NCI-H1436 treated with DMSO at 0.1 percent for 48 hours (cell line): ENCODE measurements at regions not wholly inside any gene's neighbourhood (a gene's known extent, or its start where the extent isn't known, plus 50 kb on each side); places are given as distances from the start of the nearest gene placed in this dataset.
A peak's percentile ranks its signal among the peaks of the same experiment; 100 is the strongest.

Source experiments
- DNase-seq: peaks from one replicate; lab custom pipeline; 2025; lab: John Stamatoyannopoulos, UW

DNA sequence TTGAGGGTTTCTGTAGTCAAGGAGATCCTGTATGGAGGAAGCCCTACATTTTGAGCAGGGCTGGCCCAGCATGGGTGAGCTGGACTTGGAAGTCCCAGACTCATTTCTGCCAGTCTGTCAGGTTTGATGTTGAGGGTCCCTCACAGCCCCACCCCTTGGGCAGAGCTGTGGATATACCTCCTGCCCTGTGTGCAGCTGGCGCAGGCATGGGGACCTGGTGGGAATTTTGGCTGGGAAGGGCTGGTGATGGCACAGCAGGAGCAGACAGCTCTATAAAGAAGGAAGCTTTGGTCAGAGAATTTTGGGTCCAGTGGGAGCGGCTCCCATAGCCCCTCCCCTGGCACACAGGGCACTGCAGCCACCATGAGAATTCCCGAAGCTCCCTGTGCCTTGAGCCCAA lies 482.6 kb downstream of the RPS24 start:
- no peak for DNase-seq

DNA sequence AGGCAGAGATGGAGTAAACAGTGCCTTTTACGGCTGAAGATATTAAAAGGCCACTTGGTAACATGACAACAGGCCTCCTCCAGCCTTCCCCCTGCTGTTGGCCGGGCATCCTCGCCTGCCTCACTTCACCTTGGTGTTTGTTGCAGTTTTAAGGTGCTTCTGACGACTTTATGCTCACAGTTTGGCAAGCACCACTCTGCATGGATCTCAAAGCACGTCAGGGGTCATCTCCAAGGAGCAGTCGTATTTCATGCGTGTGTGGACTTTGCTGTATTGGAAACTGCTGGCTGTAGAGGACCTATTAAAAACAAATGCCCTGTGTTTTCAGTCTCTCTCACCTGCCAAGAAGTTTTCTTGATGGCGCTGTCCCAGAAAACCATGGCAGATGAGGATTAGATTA lies 483.1 kb downstream of the RPS24 start:
- no peak for DNase-seq

DNA sequence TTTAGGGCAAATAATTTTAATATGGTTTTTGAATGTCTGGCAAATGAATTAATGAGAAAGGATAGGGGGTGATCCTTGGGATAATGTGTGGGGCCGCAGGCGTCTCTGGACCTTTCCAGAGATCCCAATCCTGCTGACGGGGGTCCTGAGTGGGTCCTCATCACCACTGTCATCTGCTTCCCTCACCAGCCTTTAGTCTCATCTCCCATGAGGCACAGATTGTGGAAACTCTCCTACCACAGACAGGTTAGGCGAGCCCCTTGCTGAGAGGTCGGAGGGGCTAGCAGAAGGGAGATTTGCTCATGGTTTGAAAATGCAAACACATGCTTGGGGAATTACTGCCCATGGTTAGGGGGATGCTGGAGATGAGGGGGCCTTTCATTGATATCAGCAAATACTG lies 484.6 kb downstream of the RPS24 start:
- DNase-seq: no peak

DNA sequence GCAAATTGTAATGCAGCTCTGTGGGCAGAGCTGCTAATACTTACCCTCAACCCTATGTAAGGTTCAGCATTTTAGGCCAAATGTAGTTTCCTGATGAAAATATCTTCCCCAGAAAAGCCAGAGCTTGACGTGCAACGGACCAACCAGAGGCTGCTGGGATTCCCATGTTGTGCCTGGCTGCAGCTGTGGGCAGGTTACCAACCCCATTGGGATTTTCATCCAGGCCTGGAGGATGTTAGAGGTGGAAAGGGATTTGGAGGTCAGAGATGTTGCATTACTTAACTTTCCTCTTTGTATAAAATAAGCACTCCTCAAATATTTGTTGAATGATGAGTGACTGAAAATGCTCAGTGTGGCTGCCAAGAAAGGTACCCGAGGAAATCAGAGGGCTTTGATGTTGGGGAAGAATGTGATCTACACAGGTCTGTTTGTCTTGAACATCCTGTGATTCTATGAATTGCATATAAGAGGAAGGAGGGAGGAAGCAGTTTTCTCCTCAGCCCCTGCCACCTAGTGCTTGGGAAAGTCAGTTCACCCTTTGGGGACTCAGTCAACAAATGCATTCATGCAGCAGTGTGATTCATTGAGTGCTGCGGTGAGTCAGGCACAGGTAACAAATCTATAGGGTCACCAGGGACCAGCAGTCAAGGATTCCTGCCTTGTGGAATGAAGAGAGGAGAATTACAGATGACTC lies 487.2 kb downstream of the RPS24 start:
- no peak for DNase-seq

DNA sequence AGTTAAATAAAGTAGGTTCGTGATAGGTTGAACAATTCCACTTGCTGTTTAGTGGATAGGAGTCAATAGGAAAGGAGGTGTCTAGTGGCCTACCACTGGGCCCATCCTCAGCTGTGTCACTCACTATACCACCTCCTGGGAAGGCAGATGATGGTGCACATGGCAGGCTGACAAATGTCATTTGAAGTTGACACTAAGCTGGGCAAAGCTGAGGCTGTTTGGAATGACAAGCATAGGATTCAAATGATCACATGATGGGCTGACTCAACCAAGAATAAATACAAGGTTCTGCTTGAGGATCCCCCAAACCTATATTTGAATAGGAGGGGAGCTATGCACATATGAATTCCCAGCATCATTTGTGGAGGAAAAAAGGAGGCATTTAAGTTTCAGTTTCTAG lies 489.8 kb downstream of the RPS24 start:
- no peak for DNase-seq

DNA sequence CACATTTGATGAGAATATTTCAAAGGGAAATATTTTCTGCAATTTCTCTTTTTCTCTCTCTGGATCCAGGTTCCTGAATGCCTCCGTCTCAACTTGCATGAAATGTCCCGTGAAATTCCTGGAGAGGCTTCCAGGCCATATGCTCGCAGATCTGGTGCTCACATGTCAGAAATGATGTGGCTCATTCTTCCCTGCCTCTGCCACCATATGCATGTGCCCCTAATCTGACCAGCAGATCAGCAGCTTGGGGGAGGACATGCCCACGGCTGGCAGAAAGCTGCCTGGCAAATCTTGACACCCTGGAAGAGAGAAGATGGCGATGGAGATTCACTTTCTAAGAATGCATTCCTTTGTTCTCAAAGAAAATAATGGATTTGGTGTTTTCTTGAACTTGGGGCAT lies 490.7 kb downstream of the RPS24 start:
- DNase-seq: no peak

DNA sequence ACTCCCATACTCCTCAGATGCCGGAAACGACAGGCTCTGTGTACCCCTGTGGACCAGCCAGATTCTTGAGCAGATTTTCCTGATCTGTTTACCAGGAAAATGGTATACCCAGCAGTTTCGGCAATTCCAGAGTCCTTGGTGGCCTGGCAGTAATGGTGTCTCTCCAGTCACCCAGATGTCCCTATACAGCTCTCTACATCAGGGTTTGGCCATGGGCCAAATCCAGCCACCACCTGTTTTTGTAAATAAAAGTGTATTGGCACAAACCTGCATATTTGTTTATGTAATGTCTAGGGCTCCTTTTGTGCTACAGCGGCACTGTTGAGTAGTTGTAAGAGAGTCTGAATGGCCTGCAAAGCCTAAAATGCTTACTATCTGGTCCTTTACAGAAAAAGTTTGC lies 491.3 kb downstream of the RPS24 start:
- DNase-seq: no peak

DNA sequence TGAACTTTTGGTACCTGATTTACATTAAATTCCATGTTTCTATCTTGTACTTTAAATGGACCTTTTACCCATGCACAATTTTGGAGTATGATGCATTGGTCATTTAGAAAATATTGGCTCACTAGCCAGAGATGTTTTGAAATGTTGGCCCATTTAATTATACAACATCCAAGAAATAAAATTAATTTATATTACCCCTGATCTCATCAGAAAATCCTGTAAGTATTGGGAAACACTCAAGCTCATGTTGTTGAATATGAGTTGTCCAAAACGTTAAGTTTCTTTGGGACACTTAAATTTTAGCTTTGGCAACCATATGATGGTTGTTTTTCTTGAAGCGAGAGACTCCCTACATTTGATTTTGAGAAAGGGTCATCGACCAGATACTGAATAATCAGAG lies 492.7 kb downstream of the RPS24 start:
- no peak for DNase-seq

DNA sequence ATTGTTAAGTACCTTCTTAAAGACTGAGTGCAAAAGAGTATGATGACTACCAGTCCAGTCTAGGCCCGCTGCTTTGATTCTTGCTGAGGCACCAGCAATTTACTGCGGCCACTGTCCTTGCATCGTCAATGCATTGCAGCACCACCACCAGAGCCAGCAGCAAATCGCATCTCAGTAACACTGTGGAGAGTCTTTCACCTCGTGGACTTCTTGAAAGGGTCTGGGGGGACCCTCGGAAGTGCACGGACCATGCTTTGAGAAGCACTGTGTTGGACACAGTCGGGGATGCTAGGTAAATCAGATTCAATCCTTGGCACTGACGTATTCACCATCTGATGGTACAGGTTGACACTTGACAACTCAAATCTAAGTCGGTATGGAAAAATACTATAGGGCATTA lies 493.6 kb downstream of the RPS24 start:
- DNase-seq: no peak

DNA sequence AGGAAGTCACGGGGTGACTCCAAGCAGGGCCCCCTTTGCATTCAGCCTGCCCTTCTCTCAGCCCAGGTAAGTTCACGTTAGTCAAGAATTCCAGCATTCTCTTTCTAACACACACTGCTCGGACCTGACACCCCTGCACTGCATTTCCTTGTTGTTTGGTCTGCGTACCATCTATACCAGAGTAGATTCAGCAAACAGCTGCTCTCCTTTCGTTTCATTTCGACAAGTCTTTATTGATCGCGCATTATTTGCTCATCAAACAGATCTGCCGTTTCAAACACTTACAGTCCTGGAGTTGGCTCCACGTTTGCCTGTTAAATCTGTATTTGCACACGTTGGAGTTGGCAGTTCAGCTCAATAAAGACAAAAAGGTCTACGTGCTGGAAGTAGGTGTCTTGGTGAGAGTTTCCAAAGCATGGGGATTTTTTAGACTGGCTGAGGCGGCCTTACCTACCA lies 495.1 kb downstream of the RPS24 start:
- no peak for DNase-seq

DNA sequence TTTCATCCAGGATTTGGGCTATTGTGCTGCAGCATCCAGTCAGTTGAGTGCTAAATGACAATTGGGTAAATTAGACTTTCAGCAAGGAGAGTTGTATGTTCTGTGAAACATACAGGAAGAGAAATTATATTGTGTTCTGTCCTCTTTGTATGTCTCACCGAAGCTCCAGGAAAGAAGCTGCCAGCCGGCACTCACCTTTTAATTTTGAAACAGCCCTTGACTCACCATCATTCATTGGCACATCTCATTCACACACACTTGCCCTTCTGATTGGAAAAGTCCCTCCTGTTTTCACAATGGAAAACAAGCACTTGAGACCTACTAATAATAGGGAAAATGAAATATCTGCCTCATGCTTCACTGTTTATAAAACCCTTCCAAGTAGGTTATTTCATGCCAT lies 495.6 kb downstream of the RPS24 start:
- peak; percentile 50 for DNase-seq

DNA sequence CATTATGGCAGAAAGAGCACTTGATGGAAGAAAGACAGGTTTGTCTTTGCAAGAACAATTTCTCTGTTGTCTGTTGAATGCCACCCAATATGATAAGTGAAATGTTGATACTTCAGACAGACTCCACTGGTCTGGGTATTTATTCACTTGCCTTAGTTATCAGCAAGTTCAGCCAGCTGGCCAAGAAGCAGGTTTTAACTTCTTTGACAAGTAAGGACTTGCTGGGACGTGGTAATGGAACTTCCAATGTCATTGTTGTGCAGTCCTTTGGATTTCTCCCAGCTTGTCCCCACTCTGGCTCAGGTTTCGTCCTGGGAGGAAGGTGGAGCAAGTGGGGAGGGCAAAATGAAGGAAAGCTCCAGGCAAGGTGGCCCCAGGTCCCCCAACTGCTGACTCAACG lies 497.4 kb downstream of the RPS24 start:
- DNase-seq: no peak

DNA sequence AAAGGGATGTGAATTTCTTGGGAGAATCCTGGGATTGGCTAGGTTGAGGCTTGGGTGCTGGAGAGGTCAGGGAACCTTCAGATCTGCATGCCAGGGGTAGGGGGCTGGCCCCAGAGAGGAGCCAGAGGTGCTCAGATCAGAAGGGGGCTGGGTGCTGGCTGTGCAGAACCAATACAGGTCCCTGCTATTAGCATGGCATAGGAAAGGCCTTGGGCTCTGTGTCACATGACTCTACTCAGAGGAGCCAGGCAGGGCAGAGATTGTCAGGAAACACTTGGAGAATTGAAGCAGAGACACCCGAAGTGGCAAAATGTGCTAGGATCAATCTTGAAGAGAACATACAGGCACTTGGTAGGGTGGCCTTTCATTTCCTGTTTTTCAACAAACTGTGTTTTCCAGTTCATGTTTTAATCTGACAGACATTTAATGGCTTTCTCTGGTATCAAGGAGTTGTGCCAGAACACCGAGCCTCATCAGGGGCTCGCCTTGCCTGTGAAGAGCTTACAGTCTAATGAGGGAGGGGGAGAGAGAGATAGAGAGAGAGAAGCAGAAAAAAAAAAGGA lies 498.9 kb downstream of the RPS24 start:
- no peak for DNase-seq

DNA sequence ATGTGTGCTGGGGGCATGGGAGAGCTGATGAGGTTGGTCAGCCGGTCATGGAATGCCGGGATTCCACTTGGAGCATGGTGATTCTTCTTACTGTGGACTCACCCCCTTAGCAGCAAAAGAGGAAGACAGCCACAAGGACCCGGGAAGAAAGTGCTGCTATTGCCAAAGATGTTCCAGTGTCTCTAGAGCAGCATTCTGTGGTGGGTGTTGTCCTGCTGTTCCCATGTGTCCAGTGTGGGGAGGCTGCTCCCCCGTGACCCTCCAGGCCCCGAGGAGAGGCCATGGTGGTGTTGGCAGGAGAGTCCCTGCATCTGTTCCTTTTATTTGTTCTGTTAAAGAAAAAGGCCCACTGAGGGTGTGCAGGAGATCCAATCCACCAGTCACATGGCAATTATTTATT lies 499.4 kb downstream of the RPS24 start:
- DNase-seq: no peak

DNA sequence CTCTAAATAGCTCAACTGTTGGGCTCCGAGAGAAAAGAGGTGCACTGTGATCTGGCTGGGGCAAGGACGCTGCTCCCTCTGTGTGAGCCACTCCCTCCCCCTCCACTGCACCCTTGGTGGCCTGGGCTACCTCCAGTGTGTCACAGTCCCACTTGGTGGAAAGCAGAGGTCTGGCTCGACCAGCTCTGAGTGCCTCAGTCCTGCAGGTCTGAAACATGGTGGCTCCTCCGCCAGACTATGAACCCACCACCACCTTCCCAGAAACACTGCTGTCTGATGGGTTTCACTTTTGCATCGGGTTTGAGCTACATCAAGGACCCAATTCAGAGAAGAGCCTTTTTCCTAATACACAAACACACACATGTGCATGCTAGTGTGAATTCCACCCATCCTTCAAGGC lies 500.1 kb downstream of the RPS24 start:
- no peak for DNase-seq

DNA sequence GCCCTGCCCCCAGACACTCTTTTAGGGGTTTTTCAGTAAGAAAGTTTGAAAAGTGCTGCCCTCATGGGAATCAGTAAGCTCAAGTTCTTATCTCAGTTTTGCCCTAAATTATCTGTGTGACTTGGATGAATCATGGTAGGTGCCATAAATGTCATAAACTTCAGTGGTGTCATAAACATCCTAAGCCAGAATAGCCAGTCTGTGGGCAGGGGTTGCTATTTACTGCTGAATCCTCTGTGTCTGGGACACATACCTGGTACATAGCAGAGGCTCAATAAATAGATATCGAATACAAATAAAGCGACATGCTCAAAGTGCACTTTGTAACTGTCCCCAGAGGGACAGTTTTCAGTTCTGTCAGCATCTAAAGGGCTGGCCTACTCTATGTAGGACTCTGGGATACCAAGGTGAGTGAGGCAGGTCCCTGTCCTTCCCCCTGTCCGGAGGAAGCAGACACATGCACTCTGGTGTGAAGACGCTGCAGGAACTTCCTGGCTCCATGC lies 502.1 kb downstream of the RPS24 start:
- DNase-seq: no peak

DNA sequence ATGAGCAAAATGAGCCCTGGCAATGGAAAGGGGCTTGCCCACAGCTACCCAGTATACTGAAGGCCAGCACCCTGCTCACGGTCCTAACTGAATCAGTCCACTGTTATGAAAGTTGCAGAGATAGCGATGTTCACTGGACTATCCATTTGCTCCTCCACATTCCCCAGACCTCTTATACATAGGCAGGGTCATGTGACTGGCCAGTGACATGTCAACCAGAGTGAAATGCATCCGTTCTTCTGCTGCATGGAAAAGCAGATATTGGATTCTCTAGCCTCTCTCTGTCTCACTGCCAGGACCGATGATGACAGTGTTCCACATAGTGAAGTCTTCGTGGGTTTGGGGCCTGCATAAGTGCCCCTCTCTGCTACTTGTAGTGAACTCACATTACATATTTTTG lies 503.4 kb downstream of the RPS24 start:
- DNase-seq: no peak

DNA sequence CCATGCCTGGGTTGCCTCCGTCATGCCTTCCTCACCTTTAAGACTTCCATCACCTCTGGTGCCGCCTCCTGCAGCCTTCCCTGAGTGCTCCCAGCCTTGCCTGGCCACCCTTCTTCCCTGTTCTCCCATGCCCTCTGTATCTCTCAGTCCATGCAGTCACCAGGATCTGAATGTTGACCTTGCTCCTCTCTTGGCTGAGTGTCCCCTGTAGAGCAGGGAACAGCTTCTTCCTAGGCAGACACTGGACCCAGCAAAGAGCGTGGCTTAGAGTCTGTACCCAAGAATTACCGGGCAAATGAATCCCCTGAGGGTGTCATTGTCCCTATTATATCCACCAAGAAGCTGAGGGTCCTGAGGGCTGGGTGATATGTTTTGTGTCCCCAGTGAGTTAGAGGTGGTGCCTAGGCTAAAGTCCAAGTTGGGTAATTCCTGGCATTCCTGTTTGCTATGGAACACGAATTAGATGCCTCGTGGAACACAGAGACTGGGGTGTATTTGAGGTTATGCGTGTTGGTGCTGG lies 505.6 kb downstream of the RPS24 start:
- DNase-seq: no peak

DNA sequence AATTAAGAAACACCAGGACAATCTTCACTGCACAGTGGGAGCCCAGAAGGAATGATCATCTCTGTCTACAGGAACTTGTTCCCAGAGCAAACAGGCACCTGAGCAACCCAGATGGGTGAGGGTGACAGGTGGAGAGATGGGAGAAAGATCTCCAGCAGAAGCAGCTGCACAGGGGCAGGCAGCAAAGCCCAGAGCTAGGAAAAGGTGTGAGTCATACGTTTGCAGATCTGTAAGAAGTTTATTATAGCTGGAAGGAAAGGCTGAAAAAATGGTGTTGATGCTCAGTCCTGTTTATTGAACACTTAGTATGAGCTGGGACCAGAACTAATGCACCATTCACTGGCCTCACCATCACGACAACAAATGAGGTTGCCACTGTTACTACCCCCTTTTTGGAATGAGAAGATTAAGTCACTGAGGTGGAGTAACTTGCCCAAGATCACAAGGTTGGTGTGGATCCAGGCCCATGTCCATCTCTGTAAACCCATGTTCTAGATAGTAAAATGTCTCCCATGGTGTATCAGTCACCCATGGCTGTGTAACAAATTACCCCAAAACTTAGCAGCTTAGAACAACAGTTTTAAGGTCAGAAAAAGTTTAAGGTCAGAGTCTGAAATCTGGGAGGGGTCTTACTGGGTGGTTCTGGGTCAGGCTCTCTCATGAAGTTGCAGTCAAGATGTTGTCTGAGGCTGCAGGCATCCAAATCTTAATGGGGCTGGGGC lies 506.9 kb downstream of the RPS24 start:
- no peak for DNase-seq

DNA sequence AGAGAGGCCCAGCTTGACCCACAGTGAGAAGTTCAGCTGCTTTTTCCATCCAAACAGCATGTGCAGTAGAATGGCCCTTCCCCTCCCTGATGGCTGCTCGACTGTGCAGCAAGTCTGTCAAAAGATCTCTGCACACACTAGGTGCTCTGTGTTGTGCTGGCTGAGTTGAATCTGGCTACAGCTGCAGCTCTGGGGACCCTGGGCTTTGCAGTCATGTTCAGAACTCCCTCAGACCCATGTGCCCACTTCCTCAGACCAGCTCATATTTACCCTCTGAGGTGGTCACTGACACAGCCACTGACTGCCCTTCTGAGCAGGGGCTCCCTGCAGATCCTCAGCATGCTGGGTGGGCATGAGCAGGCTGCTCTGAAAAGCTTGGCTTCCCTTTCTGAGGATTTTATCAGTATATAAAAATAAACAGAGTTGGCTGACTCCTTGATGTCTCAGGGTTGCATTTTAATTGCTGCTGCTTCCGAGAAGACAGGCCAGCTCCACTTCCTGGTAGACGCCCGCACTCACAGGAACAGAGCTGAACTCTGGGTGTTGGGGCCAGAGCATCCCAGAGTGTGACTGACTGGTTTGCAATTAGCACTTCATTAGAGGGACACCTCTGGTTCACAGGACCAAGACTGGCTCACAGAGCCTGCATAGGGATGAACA lies 507.9 kb downstream of the RPS24 start:
- DNase-seq: no peak

DNA sequence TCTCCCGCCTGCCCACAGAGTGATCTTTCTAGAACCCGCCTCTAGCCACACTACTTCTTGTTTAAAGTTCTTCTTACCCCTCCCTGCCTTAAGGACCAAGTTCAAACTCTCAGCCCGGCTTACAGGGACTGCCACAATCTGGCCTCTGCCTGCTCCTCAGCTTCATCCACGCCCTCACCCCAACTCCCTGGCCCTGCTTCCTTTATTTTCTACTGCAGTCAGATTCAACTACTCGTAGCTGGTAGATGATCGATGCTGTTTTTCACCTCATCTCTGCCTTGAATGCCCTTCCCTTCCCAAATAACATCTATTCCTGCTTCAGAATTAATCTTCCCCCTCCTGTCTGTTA lies 508.5 kb downstream of the RPS24 start:
- no peak for DNase-seq

DNA sequence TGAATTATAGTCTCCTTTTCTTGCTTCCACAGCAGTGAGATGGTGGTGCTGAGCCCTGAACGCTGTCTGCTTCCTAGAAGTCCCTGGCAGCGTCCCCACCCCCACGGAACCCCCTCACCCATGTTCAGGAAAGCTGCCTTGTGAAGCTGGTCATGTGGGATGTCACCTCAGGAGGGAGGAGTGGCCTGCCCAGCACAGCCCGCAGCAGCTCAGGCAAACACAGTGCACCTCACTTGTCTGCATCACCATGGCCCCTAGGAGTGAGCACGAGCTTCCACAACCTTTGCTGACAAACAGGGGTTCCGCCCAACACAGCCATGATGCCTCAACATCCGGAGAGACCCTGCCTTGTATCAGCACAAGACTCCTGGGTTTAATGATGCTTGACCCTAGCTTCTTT lies 508.9 kb downstream of the RPS24 start:
- DNase-seq: no peak
